GM12801 (cell line): ENCODE measurements at regions not wholly inside any gene's neighbourhood (a gene's known extent, or its start where the extent isn't known, plus 50 kb on each side); places are given as distances from the start of the nearest gene placed in this dataset.

Experiments
- TF ChIP-seq, protein P1 (sequence below): IDR thresholded peaks from one replicate; pipeline ENCODE4 v1.5.1; 2011; ENCODE audit warnings: control low read depth; ENCODE audit not compliant: insufficient read length; ENCODE audit errors: extremely low read depth

DNA sequence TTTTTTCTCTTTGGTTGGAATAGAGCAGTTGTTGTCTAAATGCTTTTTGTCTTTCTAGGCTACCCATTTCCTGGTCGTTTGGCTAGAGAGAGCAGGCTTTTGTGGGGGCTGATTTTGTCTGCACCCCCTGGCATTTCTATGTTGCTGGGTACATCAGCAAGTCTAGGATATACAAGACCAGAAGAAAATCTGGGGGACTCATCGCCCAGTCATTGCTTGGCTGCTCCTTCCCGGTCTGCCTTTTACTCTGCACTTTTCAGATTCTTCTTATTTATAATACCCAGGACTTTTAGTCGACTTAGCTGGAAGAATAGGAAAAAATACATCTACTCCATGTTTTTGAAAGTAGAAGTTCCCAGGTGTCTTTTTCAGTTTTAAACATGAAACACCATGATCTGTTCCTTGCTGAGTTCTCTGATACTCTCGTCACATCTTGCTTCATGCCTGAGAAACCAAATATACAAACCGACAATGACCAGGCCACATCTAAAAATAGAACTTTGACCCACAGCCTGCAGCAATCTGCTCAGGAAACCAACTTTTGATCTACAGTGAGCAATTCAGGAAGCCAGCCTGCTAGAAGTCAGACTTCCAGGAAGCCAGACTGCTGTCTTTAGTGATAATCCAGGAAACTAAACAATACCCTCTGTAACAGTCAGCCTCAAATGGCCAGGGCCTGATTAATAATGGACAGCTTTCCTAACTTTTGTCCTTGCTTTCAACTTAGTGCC, 163.8 kb upstream of the MEX3C start:
- TF ChIP-seq, protein P1, sequence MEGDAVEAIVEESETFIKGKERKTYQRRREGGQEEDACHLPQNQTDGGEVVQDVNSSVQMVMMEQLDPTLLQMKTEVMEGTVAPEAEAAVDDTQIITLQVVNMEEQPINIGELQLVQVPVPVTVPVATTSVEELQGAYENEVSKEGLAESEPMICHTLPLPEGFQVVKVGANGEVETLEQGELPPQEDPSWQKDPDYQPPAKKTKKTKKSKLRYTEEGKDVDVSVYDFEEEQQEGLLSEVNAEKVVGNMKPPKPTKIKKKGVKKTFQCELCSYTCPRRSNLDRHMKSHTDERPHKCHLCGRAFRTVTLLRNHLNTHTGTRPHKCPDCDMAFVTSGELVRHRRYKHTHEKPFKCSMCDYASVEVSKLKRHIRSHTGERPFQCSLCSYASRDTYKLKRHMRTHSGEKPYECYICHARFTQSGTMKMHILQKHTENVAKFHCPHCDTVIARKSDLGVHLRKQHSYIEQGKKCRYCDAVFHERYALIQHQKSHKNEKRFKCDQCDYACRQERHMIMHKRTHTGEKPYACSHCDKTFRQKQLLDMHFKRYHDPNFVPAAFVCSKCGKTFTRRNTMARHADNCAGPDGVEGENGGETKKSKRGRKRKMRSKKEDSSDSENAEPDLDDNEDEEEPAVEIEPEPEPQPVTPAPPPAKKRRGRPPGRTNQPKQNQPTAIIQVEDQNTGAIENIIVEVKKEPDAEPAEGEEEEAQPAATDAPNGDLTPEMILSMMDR: no peak

DNA sequence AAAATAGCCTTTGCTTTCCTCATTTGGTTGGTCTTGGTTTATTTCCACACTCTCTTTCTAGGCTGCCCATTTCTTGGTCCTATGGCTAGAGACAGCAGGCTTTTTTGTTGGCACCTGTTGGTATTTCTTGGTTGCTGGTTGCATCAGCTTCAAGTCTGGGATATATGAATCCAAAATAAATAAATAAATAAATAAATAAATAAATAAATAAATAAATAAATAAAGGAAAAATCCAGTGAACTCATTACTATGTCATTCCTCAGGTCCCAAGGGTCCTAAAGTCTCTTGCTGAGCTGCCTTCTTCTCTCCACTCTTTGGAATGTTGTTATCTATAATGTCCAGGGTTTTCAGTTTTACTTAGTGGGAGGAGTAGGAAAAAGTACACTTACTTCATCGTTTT, 165.9 kb upstream of the MEX3C start:
- TF ChIP-seq, protein P1: no peak

DNA sequence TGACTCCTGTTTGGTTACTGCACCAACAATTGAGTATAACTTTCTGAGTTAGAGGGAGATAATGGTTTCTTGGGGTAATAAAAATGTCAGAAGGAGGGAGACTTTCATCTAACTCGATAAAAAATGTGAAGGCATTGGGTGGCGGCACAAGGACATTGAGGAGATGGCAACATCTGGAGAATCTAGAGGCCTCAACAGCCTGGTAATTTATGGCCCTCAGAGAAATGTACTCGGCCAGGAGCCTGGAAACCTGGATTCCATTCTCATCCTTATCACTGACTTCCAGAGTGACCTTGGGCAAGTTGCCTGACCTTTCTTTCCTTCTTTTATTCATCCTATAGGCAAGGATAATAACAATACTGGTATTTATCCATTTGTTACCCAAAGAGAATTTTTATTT, 173.5 kb upstream of the MEX3C start:
- TF ChIP-seq, protein P1: no peak

DNA sequence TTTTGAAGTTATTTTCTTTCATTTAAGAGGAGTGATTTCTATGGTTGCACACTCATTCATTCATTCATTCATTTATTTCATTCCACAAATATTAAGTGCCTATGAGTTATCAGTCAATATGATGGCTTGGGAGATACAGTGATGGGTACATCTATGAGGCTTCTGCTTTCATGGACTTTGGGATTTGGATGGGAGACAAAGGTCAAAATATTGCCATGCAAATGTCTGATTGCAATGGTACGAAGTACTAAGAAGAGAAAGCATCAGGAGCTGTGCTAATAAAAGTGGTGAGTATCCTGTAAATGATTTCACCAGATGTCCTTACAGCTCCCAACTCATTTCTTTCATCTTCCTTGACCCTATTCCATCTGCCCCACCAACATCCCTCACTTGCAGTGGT, 174.4 kb upstream of the MEX3C start:
- TF ChIP-seq, protein P1: no peak

DNA sequence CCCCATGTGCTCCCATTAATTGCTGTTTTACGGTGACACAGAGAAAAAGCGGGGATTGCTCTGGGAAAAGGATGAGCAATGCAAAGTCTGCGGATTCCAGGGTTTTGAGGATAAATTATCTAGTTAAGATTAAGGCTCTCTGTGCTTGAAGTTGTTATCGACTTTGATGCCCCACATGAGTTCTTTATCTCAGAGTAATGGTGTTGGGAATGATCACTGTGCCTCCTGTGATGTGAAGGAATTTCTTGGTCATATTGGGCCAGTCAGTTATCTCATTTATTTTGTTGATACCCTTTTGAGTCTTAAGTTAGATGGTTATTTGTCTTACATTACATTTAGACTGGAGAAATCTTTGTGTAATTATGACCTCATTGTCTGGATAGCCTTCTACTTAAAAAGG, 184.6 kb upstream of the MEX3C start:
- TF ChIP-seq, protein P1: no peak

DNA sequence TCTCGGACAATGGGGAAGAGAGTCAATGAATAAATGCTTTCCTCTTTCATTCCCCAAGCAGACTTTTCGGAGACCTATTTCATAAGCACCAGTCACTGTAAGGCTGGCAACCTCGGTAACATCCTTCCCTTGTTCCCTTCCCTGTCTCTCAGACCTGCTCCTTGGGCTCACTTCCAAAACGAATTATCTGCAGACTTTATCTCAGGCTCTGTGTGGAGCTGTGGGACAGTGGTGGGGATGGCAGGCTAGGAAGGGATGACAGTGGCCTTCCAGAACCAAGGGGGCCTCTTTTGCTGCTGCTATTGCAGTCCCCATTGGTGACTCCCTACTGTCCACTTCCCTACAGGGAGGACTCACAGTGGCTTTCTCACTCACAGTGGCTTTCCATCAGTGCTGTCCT, 185.6 kb upstream of the MEX3C start:
- TF ChIP-seq, protein P1: no peak

DNA sequence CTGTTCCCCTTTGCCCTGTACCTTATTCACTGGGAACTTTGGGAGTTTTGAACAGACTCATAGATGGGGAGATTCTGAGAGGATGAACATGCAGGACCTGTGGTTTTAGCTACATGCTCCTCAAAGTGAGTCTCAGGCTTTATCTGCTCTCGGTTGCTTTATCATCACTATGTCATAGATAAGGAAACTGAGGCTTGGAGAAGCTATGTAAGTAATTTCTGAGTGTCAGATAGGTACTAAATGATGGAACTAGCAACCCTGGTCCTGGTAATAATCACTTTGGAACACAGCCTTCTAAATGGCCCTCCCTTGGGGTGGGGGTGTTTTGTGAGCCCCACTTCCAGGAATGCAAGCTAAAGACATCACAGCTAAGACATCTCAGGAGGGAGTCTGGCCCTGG, 186.2 kb upstream of the MEX3C start:
- TF ChIP-seq, protein P1: no peak
